Liver (tissue), 8 donors: ENCODE measurements at regions not wholly inside any gene's neighbourhood (a gene's known extent, or its start where the extent isn't known, plus 50 kb on each side); places are given as distances from the start of the nearest gene placed in this dataset.

Source experiments
- DNase-seq: peaks from one replicate; pipeline ENCODE4 v3.0.0-alpha.2; 2017; ENCODE audit warnings: low spot score
- H3K27ac ChIP-seq, 2 donors: one replicate each; pipeline ENCODE4 v1.7.0; 2013; ENCODE audit warnings: inconsistent platforms in 2 of 2, low read length in 2 of 2, control low read depth in 1 of 2, low read depth in 1 of 2, mild to moderate bottlenecking in 1 of 2
- H3K27me3 ChIP-seq, 4 donors: one replicate each; pipeline versions ENCODE4 v1.6.1 to v1.7.0; 2013; ENCODE audit warnings: low read length in 3 of 4, inconsistent platforms in 1 of 4, mild to moderate bottlenecking in 1 of 4, moderate library complexity in 1 of 4; ENCODE audit not compliant: control insufficient read depth in 4 of 4, insufficient read depth in 4 of 4
- H3K36me3 ChIP-seq, 4 donors: one replicate each; pipeline versions ENCODE4 v1.6.1 to v1.7.0; 2013; ENCODE audit warnings: low read length in 3 of 4, mild to moderate bottlenecking in 3 of 4, low read depth in 1 of 4, moderate library complexity in 1 of 4; ENCODE audit not compliant: control insufficient read depth in 4 of 4, insufficient read depth in 3 of 4
- H3K4me1 ChIP-seq, 4 donors: one replicate each; pipeline versions ENCODE4 v1.6.1 to v1.7.0; 2013; ENCODE audit warnings: low read length in 3 of 4, mild to moderate bottlenecking in 3 of 4, moderate library complexity in 1 of 4; ENCODE audit not compliant: control insufficient read depth in 4 of 4, insufficient read depth in 4 of 4
- H3K4me3 ChIP-seq, 3 donors: one replicate each; pipeline versions ENCODE4 v1.6.1 to v1.7.0; 2013; ENCODE audit warnings: low read length in 3 of 3, control low read depth in 1 of 3, low read depth in 1 of 3, mild to moderate bottlenecking in 1 of 3
- H3K9ac ChIP-seq, 2 donors: one replicate each; pipeline ENCODE4 v1.7.0; 2013; ENCODE audit warnings: low read length in 2 of 2, mild to moderate bottlenecking in 2 of 2, moderate library complexity in 2 of 2, control low read depth in 1 of 2, low read depth in 1 of 2
- H3K9me3 ChIP-seq, 4 donors: one replicate each; pipeline versions ENCODE4 v1.6.1 to v1.7.0; 2013; ENCODE audit warnings: low read length in 3 of 4; ENCODE audit not compliant: control insufficient read depth in 4 of 4
- EGR1 ChIP-seq, 2 donors: IDR thresholded peaks; 2 replicates each; pipeline ENCODE4 v1.6.1; 2016 to 2018; ENCODE audit warnings: antibody characterized with exemption in 2 of 2, low read depth in 2 of 2
- FOXA1 ChIP-seq: IDR thresholded peaks from 2 replicates; pipeline ENCODE4 v1.6.1; 2016; ENCODE audit warnings: antibody characterized with exemption
- GABPA ChIP-seq, 2 donors: IDR thresholded peaks in 1 of 2; conservative IDR thresholded peaks in 1 of 2; 2 replicates each; pipeline ENCODE4 v1.6.1; 2016; ENCODE audit warnings: antibody characterized with exemption in 2 of 2, mild to moderate bottlenecking in 1 of 2, moderate library complexity in 1 of 2
- HNF4G ChIP-seq: IDR thresholded peaks from 2 replicates; pipeline ENCODE4 v1.6.1; 2016; ENCODE audit warnings: antibody characterized with exemption
- JUND ChIP-seq, 2 donors: IDR thresholded peaks; 2 replicates each; pipeline ENCODE4 v1.6.1; 2016; ENCODE audit warnings: antibody characterized with exemption in 2 of 2
- NR2F2 ChIP-seq: IDR thresholded peaks from 2 replicates; pipeline ENCODE4 v1.6.1; 2016; ENCODE audit warnings: antibody characterized with exemption
- RXRA ChIP-seq, 2 donors: IDR thresholded peaks; 2 replicates each; pipeline ENCODE4 v1.6.1; 2017 to 2018; ENCODE audit warnings: antibody characterized with exemption in 2 of 2, mild to moderate bottlenecking in 1 of 2
- YY1 ChIP-seq: IDR thresholded peaks from 2 replicates; pipeline ENCODE4 v1.6.1; 2016; ENCODE audit warnings: antibody characterized with exemption, mild to moderate bottlenecking
- WGBS: extraction: QIAGEN DNeasy Blood & Tissue Kit; methylation state at CpG from one replicate; pipeline ENCODE4 v1.1.7; 2013; 5-methylcytosine and 5-hydroxymethylcytosine counted together
- TF ChIP-seq, protein P1 (sequence below): fragments of 150-350 bp; IDR thresholded peaks from 2 replicates; pipeline ENCODE4 v1.5.1; 2017; ENCODE audit warnings: improper control_type of control experiment, low read depth, low read length; ENCODE audit not compliant: missing input control
- TF ChIP-seq, protein P2 (sequence below): IDR thresholded peaks from 2 replicates; pipeline ENCODE4 v1.6.1; 2016; ENCODE audit warnings: antibody characterized with exemption
- TF ChIP-seq, protein P3 (sequence below): IDR thresholded peaks from 2 replicates; pipeline ENCODE4 v1.6.1; 2016; ENCODE audit warnings: antibody characterized with exemption, mild to moderate bottlenecking
- TF ChIP-seq, protein P4 (sequence below): IDR thresholded peaks from 2 replicates; pipeline ENCODE4 v1.6.1; 2016; ENCODE audit warnings: antibody characterized with exemption
- donor health status: healthy.
- donor health status: healthy.
- donor health status: healthy.
- donor health status: healthy.
- donor health status: healthy.

DNA sequence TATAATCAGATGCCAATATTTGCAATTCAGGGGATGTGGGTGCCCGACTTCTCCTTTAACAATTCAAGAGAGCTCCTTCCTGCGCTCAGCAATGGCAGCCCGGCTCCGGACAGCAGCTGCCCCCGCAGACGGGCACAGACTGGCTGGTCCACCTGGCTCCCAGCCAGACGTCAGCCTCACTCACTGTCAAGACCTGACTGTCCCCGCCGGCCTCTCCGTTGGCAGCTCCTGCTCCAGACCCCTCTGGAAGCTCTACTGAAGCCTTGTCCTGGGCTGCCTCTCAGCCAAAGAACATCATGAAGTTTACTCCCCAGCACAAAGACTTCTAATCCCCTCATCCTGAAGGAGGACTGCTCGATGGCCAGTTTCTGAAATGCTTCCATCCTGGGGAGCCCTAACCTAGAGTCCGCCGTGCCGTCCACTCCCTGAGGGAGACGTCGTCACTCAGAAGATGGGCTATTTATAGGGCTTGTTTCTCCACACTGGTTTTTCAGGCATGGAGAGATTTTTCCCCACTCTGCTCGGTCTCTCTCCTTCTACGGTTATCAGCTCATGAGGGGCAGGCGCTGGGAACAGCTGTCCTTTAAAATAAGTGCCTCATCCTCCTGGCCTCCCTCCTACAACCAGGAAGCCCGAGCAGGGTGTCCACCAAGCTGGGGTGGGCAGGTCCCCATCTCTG is 126.2 kb downstream of the RFLNA start (continued):
- TF ChIP-seq, protein P1, sequence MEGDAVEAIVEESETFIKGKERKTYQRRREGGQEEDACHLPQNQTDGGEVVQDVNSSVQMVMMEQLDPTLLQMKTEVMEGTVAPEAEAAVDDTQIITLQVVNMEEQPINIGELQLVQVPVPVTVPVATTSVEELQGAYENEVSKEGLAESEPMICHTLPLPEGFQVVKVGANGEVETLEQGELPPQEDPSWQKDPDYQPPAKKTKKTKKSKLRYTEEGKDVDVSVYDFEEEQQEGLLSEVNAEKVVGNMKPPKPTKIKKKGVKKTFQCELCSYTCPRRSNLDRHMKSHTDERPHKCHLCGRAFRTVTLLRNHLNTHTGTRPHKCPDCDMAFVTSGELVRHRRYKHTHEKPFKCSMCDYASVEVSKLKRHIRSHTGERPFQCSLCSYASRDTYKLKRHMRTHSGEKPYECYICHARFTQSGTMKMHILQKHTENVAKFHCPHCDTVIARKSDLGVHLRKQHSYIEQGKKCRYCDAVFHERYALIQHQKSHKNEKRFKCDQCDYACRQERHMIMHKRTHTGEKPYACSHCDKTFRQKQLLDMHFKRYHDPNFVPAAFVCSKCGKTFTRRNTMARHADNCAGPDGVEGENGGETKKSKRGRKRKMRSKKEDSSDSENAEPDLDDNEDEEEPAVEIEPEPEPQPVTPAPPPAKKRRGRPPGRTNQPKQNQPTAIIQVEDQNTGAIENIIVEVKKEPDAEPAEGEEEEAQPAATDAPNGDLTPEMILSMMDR: no peak
- TF ChIP-seq, protein P2, sequence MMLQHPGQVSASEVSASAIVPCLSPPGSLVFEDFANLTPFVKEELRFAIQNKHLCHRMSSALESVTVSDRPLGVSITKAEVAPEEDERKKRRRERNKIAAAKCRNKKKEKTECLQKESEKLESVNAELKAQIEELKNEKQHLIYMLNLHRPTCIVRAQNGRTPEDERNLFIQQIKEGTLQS: no peak
- TF ChIP-seq FOXA1: no peak

DNA sequence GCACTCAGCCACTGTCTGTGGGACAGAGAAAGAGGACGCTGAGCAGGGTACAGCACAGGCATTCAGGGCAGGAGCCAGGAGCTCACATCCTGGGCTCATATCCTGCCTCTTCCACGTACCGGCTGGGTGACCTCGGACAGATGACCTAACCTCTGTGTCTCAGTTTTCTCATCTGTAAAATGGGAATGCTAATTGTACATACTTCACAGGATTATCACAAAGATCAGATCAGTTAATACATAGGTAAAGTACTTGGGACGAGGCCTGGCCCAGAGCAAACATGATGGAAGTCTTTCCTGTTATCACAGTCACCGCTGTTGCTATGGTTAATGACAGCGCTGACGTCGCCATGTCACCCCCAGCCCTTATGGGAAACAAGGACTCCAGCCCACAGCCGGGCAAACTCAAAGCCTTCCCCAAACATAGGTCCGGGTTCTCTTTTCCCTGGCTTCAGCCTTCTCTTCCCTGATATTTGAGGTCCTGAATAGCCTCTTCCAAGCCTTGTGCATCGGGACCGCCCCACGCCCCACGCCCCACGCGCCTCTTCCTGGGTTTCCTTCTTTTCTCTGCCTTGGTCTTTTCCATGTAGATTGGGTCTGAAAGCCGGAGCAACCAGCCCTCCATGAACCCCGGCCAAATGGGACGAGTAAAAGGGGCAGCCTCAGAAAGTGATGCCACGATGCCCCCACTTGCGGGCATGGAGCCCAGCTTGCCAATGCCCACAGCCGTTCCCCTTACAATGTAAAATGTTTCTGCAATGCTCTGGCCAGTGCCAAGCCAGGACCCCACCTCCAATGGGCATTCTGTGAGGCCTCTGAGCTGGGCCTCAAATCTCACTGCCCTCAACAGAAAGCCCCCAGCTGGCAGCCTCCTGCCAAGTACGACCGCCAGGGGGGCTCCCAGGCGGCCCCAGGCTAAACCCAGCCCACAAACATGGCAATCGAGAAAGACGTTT is 125.4 kb downstream of the RFLNA start:
- Histone ChIP-seq H3K9ac (no peak overlapping the region), H3K27me3 (no peaks in the 10 kb centered on the region), H3K36me3 (peaks cover 7 to 23% (median 12%) of the 10 kb centered on the region in 4 donors), H3K4me3 (no peak overlapping the region), H3K9me3 (no peaks in the 10 kb centered on the region), H3K27ac (no peak overlapping the region), H3K4me1 (peaks cover 6 to 25% (median 10%) of the 10 kb centered on the region in 4 donors)
- TF ChIP-seq RXRA (IDR thresholded peaks at IDR 0.05) (no peak), NR2F2 (no peak), FOXA1 (no peak)
- no peak for DNase-seq
- WGBS: 96% methylated on average over 28 of the region's 28 CpGs

DNA sequence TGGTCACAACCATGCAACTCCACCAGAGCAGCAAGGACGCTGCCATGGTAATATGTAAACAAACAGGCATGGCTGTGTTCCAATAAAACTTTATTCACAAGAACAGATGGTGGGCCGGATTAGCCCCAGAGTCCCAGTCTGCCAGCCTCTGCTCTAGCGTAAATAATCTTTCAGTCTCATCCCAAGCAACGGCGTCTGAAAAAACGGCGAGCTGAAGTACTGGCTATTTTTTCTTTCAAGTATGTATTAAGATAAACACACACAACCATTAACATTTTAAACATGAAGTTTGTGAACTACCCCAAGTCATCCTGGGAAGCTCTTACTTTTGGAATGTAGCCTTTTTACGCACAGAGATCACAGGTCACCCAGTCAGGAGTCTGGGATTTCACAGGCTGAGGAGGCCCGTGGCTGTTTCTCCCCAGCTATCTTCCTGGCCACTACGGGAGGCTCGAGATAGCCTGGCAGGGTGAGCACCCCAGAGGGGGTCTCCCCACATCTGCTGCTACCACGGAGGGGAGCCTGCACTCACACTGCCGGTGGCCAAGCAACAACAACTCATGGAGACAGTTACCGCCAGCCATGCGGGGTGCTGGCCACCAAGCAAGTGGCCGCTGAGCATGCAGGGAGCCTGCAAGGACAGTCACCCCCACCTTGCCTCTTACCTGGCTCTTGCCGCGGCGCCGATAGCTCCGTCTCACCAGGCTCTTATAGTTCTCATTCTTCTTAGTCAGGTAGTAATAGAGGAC is 124.6 kb downstream of the RFLNA start:
- DNase-seq: no peak
- Histone ChIP-seq H3K27me3 (no peaks in the 10 kb centered on the region), H3K36me3 (peaks cover 7 to 22% (median 12%) of the 10 kb centered on the region in 4 donors), H3K4me3 (no peak overlapping the region), H3K9ac (no peak overlapping the region), H3K9me3 (no peaks in the 10 kb centered on the region), H3K4me1 (peaks cover 6 to 22% (median 9%) of the 10 kb centered on the region in 4 donors), H3K27ac (no peak overlapping the region)
- 96% methylated on average over 21 of the region's 21 CpGs for WGBS
- TF ChIP-seq YY1 (no peak), RXRA (IDR thresholded peaks at IDR 0.05) (no peak), GABPA (IDR thresholded peaks at IDR 0.05 in 1 of 2, conservative IDR thresholded peaks at IDR 0.05 in 1 of 2) (no peak), FOXA1 (no peak), NR2F2 (no peak), EGR1 (IDR thresholded peaks at IDR 0.05; ENCODE audit: low read depth in 2 of 2) (no peak), JUND (IDR thresholded peaks at IDR 0.05) (no peak), HNF4G (no peak)
- TF ChIP-seq, protein P2: no peak
- TF ChIP-seq, protein P1: no peak
- TF ChIP-seq, protein P3, sequence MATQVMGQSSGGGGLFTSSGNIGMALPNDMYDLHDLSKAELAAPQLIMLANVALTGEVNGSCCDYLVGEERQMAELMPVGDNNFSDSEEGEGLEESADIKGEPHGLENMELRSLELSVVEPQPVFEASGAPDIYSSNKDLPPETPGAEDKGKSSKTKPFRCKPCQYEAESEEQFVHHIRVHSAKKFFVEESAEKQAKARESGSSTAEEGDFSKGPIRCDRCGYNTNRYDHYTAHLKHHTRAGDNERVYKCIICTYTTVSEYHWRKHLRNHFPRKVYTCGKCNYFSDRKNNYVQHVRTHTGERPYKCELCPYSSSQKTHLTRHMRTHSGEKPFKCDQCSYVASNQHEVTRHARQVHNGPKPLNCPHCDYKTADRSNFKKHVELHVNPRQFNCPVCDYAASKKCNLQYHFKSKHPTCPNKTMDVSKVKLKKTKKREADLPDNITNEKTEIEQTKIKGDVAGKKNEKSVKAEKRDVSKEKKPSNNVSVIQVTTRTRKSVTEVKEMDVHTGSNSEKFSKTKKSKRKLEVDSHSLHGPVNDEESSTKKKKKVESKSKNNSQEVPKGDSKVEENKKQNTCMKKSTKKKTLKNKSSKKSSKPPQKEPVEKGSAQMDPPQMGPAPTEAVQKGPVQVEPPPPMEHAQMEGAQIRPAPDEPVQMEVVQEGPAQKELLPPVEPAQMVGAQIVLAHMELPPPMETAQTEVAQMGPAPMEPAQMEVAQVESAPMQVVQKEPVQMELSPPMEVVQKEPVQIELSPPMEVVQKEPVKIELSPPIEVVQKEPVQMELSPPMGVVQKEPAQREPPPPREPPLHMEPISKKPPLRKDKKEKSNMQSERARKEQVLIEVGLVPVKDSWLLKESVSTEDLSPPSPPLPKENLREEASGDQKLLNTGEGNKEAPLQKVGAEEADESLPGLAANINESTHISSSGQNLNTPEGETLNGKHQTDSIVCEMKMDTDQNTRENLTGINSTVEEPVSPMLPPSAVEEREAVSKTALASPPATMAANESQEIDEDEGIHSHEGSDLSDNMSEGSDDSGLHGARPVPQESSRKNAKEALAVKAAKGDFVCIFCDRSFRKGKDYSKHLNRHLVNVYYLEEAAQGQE: no peak
- TF ChIP-seq, protein P4, sequence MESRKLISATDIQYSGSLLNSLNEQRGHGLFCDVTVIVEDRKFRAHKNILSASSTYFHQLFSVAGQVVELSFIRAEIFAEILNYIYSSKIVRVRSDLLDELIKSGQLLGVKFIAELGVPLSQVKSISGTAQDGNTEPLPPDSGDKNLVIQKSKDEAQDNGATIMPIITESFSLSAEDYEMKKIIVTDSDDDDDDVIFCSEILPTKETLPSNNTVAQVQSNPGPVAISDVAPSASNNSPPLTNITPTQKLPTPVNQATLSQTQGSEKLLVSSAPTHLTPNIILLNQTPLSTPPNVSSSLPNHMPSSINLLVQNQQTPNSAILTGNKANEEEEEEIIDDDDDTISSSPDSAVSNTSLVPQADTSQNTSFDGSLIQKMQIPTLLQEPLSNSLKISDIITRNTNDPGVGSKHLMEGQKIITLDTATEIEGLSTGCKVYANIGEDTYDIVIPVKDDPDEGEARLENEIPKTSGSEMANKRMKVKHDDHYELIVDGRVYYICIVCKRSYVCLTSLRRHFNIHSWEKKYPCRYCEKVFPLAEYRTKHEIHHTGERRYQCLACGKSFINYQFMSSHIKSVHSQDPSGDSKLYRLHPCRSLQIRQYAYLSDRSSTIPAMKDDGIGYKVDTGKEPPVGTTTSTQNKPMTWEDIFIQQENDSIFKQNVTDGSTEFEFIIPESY: no peak
